Panc1 (cell line): ENCODE measurements at regions not wholly inside any gene's neighbourhood (a gene's known extent, or its start where the extent isn't known, plus 50 kb on each side); places are given as distances from the start of the nearest gene placed in this dataset.

ENCODE experiments used
- CTCF ChIP-seq: fragments of 450-650 bp; IDR thresholded peaks from 2 replicates; pipeline ENCODE4 v1.5.1; 2017; ENCODE audit warnings: mild to moderate bottlenecking
- POLR2AphosphoS5 ChIP-seq: IDR thresholded peaks from 2 replicates; pipeline ENCODE4 v1.6.1; 2012; ENCODE audit warnings: mild to moderate bottlenecking, low read depth, low read length, moderate library complexity
- TCF7L2 ChIP-seq: IDR thresholded peaks from 2 replicates; pipeline ENCODE4 v1.6.1; 2011; ENCODE audit warnings: mild to moderate bottlenecking, low read depth, low read length, inconsistent platforms

GRCh38 chr18:43933177-43933576, 655.9 kb upstream of the SYT4 start:
- TF ChIP-seq CTCF, result no peak
- TF ChIP-seq TCF7L2, result no peak
- TF ChIP-seq POLR2AphosphoS5, result no peak
